ENCODE measurements at regions not wholly inside any gene's neighbourhood (a gene's known extent, or its start where the extent isn't known, plus 50 kb on each side); places are given as distances from the start of the nearest gene placed in this dataset.

DNA sequence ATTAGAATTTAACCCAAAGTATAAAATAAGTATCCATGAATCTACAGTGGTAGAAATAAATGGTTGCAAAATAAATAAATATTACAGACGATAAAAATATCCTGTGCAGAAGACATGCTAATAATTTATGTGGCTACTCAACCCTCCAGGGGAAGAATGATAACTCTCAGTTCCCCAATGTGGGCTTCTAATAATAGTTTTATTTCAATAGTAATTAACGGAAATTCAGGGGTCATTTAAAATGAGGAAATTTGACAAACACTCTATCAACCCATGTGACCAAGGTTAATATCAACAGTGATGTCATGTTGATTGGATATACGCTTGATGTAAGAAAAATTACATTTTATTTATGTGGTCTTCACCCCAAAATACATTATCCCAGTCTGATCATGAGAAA is 1082.6 kb upstream of the LRRTM3 start:
- Histone ChIP-seq H3K9me3 (ENCODE audit: low read length) (no peaks in the 10 kb centered on the region), H3K9ac (ENCODE audit: low read length) (no peak overlapping the region), H3K27ac (ENCODE audit: low read depth, low read length, poor library complexity, severe bottlenecking) (no peak overlapping the region), H4K20me1 (ENCODE audit: insufficient read depth, low read length) (no peaks in the 10 kb centered on the region), H3K4me3 (ENCODE audit: low read depth, low read length, poor library complexity, severe bottlenecking) (no peak overlapping the region), H3F3A (ENCODE audit: insufficient read depth, low read length) (no peaks in the 10 kb centered on the region), H3K4me1 (ENCODE audit: insufficient read depth, low read length, severe bottlenecking) (no peaks in the 10 kb centered on the region), H2AFZ (ENCODE audit: low read length) (no peak overlapping the region), H3K27me3 (ENCODE audit: insufficient read depth, low read length) (no peaks in the 10 kb centered on the region), H3K36me3 (ENCODE audit: insufficient read depth, low read length) (no peaks in the 10 kb centered on the region), H3K79me2 (ENCODE audit: insufficient read depth, low read length) (no peaks in the 10 kb centered on the region), H3K9me2 (ENCODE audit: low read depth, low read length) (no peaks in the 10 kb centered on the region), H3K4me2 (ENCODE audit: low read length) (no peak overlapping the region)
- no peak for TF ChIP-seq EZH2 (IDR thresholded peaks at IDR 0.05; ENCODE audit: borderline replicate concordance, low read length)
- TF ChIP-seq, protein P1, sequence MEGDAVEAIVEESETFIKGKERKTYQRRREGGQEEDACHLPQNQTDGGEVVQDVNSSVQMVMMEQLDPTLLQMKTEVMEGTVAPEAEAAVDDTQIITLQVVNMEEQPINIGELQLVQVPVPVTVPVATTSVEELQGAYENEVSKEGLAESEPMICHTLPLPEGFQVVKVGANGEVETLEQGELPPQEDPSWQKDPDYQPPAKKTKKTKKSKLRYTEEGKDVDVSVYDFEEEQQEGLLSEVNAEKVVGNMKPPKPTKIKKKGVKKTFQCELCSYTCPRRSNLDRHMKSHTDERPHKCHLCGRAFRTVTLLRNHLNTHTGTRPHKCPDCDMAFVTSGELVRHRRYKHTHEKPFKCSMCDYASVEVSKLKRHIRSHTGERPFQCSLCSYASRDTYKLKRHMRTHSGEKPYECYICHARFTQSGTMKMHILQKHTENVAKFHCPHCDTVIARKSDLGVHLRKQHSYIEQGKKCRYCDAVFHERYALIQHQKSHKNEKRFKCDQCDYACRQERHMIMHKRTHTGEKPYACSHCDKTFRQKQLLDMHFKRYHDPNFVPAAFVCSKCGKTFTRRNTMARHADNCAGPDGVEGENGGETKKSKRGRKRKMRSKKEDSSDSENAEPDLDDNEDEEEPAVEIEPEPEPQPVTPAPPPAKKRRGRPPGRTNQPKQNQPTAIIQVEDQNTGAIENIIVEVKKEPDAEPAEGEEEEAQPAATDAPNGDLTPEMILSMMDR (IDR thresholded peaks at IDR 0.05; ENCODE audit: low read length): no peak

DNA sequence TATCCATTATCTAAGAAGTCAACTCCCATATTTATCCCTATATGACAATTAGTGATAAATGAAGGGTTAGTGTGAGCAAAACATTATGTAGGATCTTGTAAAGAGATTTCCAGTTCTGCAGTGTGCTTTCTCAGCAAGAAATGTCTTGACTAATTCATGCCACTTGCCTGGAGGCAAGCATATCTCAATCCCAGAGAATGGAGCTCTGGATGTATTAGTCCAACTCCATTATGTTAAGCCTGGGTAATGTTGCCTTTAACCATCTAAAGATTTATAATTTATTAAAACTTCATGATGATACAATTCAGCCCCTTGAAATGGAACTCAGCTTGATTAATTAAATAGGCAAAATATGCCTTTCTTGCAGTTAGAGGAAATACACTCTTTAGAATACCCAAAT is 1079.9 kb upstream of the LRRTM3 start:
- Histone ChIP-seq H3K9ac (ENCODE audit: low read length) (no peak overlapping the region), H3F3A (ENCODE audit: insufficient read depth, low read length) (no peaks in the 10 kb centered on the region), H3K4me2 (ENCODE audit: low read length) (no peak overlapping the region), H3K4me3 (ENCODE audit: low read depth, low read length, poor library complexity, severe bottlenecking) (no peak overlapping the region), H3K79me2 (ENCODE audit: insufficient read depth, low read length) (no peaks in the 10 kb centered on the region), H3K27me3 (ENCODE audit: insufficient read depth, low read length) (no peaks in the 10 kb centered on the region), H3K4me1 (ENCODE audit: insufficient read depth, low read length, severe bottlenecking) (no peaks in the 10 kb centered on the region), H3K27ac (ENCODE audit: low read depth, low read length, poor library complexity, severe bottlenecking) (no peak overlapping the region), H4K20me1 (ENCODE audit: insufficient read depth, low read length) (no peaks in the 10 kb centered on the region), H2AFZ (ENCODE audit: low read length) (no peak overlapping the region), H3K36me3 (ENCODE audit: insufficient read depth, low read length) (no peaks in the 10 kb centered on the region), H3K9me2 (ENCODE audit: low read depth, low read length) (no peaks in the 10 kb centered on the region), H3K9me3 (ENCODE audit: low read length) (no peaks in the 10 kb centered on the region)
- TF ChIP-seq, protein P1 (IDR thresholded peaks at IDR 0.05; ENCODE audit: low read length): no peak
- no peak for TF ChIP-seq EZH2 (IDR thresholded peaks at IDR 0.05; ENCODE audit: borderline replicate concordance, low read length)

DNA sequence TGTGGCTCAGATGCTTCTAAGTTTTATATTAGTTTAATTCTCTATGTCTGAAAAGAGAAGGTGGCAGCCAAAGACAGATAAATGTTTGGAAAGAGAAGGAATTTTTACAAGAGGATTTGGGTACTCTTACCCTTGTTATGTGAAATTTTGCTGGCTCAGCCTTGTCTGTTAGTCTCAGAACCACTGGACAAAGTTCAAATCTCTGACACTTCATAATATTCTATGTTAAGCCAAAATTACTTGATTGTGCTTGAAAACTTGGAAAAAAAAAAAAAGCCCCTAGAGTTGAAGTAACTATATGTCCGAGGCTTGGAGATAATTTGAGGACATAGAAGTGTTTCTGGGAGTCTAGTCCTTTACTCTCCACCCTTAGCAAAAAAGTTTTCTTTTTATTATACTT is 1079.3 kb upstream of the LRRTM3 start:
- no peaks in the 10 kb centered on the region for H3F3A ChIP-seq (ENCODE audit: insufficient read depth, low read length)
- H3K4me2 ChIP-seq (ENCODE audit: low read length): no peak overlapping the region
- no peaks in the 10 kb centered on the region for H3K9me2 ChIP-seq (ENCODE audit: low read depth, low read length)
- no peak overlapping the region for H3K9ac ChIP-seq (ENCODE audit: low read length)
- H3K79me2 ChIP-seq (ENCODE audit: insufficient read depth, low read length): no peaks in the 10 kb centered on the region
- no peaks in the 10 kb centered on the region for H3K4me1 ChIP-seq (ENCODE audit: insufficient read depth, low read length, severe bottlenecking)
- no peak for TF ChIP-seq EZH2 (IDR thresholded peaks at IDR 0.05; ENCODE audit: borderline replicate concordance, low read length)
- TF ChIP-seq, protein P1 (IDR thresholded peaks at IDR 0.05; ENCODE audit: low read length): no peak
- H4K20me1 ChIP-seq (ENCODE audit: insufficient read depth, low read length): no peaks in the 10 kb centered on the region
- H3K36me3 ChIP-seq (ENCODE audit: insufficient read depth, low read length): no peaks in the 10 kb centered on the region
- H2AFZ ChIP-seq (ENCODE audit: low read length): no peak overlapping the region
- no peak overlapping the region for H3K4me3 ChIP-seq (ENCODE audit: low read depth, low read length, poor library complexity, severe bottlenecking)
- no peaks in the 10 kb centered on the region for H3K9me3 ChIP-seq (ENCODE audit: low read length)
- H3K27ac ChIP-seq (ENCODE audit: low read depth, low read length, poor library complexity, severe bottlenecking): no peak overlapping the region
- no peaks in the 10 kb centered on the region for H3K27me3 ChIP-seq (ENCODE audit: insufficient read depth, low read length)
